GM12891 (cell line): ENCODE measurements at regions not wholly inside any gene's neighbourhood (a gene's known extent, or its start where the extent isn't known, plus 50 kb on each side); places are given as distances from the start of the nearest gene placed in this dataset.

Experiments used
- PAX5 ChIP-seq: IDR thresholded peaks from 2 replicates; pipeline ENCODE4 v1.6.1; 2011; ENCODE audit warnings: low read length, moderate library complexity, mild to moderate bottlenecking; ENCODE audit not compliant: insufficient read depth, severe bottlenecking
- POLR2A ChIP-seq: IDR thresholded peaks from 2 replicates; pipeline ENCODE4 v1.6.1; 2011; ENCODE audit warnings: low read depth, low read length, control low read depth
- POLR2AphosphoS5 ChIP-seq: IDR thresholded peaks from 2 replicates; pipeline ENCODE4 v1.6.1; 2011; ENCODE audit warnings: low read depth, low read length, control low read depth
- POU2F2 ChIP-seq: IDR thresholded peaks from 2 replicates; pipeline ENCODE4 v1.6.1; 2011; ENCODE audit warnings: low read depth, mild to moderate bottlenecking, control low read depth, low read length, moderate library complexity
- SPI1 ChIP-seq: IDR thresholded peaks from 2 replicates; pipeline ENCODE4 v1.6.1; 2011; ENCODE audit warnings: low read depth, low read length, control low read depth
- TAF1 ChIP-seq: IDR thresholded peaks from 2 replicates; pipeline ENCODE4 v1.6.1; 2011; ENCODE audit warnings: low read depth, low read length, control low read depth

- TF ChIP-seq TAF1 (no peak), POLR2A (no peak), SPI1 (no peak), POLR2AphosphoS5 (no peak), PAX5 (no peak), POU2F2 (no peak)
Observed at GRCh38 chrX:20420058-20420457, 153.3 kb upstream of the RPS6KA3 start.
